HG03354 (cell line): ENCODE measurements at regions not wholly inside any gene's neighbourhood (a gene's known extent, or its start where the extent isn't known, plus 50 kb on each side); places are given as distances from the start of the nearest gene placed in this dataset.

Source experiments
- ATAC-seq: cut with Tn5 transposase; IDR thresholded peaks from one replicate; pipeline ENCODE4 v1.9.1; 2021; ENCODE audit warnings: mild to moderate bottlenecking; ENCODE audit not compliant: unreplicated experiment, poor library complexity, severe bottlenecking

- no peak for ATAC-seq
These were observed 74.0 kb upstream of the AFF2 start for GRCh38 chrX:148426467-148426866.

- ATAC-seq = no peak
These were observed 59.0 kb upstream of the AFF2 start for GRCh38 chrX:148441387-148441786.

DNA sequence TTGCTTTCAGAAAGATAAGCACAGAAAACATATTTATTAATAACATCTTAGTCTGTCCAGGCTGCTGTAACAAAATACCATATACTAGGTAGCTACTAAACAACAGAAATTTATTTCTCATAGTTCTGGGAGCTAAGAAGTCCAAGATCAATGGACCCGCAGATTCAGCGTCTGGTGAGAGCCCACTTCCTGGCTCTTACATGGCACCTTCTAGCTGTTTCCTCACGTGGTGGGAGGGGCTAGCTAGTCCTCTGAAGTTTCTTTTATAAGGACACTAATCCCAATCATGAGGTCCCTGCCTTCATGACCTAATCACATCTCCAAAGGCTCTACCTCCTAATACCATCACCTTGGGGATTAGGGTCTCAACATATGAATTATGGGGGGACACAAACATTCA is 57.2 kb upstream of the AFF2 start:
- ATAC-seq = no peak

- no peak for ATAC-seq
These were observed 51.7 kb upstream of the AFF2 start for GRCh38 chrX:148448686-148449085.
